PC-9 (cell line): ENCODE measurements at regions not wholly inside any gene's neighbourhood (a gene's known extent, or its start where the extent isn't known, plus 50 kb on each side); places are given as distances from the start of the nearest gene placed in this dataset.

Source experiments
- BruUV-seq: library from RNA; stranded (reverse); fragments of 400-500 nt; replicated peaks from 2 replicates; lab custom pipeline; 2021; lab: Mats Ljungman, UMichigan
- CTCF ChIA-PET: fragments of 300-600 bp; sonication (Branson Sonifier 250); formaldehyde crosslinking; loops from one replicate; lab custom pipeline; 2022; ENCODE audit warnings: antibody characterized with exemption; lab: Charles Lee
- POLR2A ChIA-PET: fragments of 300-600 bp; sonication (Branson Sonifier 250); formaldehyde crosslinking; loops from one replicate; lab custom pipeline; 2022; ENCODE audit warnings: antibody characterized with exemption; ENCODE audit not compliant: unreplicated experiment; lab: Charles Lee
- DNase-seq, 2 experiments: peaks; one replicate each; pipeline versions ENCODE4 v3.0.0 to v3.0.0-alpha.2; 2015 to 2022; ENCODE audit warnings: mixed read lengths in 1 of 2
- H2AFZ ChIP-seq: fragments of 200-600 bp; sonication (generic); 2 replicates; pipeline ENCODE4 v1.8.1; 2017; ENCODE audit warnings: antibody characterized with exemption
- H3F3A ChIP-seq: fragments of 200-600 bp; sonication (generic); 2 replicates; pipeline ENCODE4 v1.8.1; 2017; ENCODE audit warnings: antibody characterized with exemption, mild to moderate bottlenecking, low read depth; ENCODE audit not compliant: insufficient read depth
- H3K27ac ChIP-seq: fragments of 200-600 bp; sonication (generic); 2 replicates; pipeline ENCODE4 v1.6.1; 2016; ENCODE audit warnings: mixed run types
- H3K27me3 ChIP-seq: fragments of 200-600 bp; sonication (generic); 2 replicates; pipeline ENCODE4 v1.6.1; 2016; ENCODE audit warnings: low read depth, mixed run types; ENCODE audit not compliant: insufficient read depth
- H3K36me3 ChIP-seq: fragments of 200-600 bp; sonication (generic); 2 replicates; pipeline ENCODE4 v1.6.1; 2016; ENCODE audit warnings: low read depth, mixed run types
- H3K4me1 ChIP-seq: fragments of 200-600 bp; sonication (generic); replicated peaks from 2 replicates; pipeline ENCODE4 v1.6.1; 2016; ENCODE audit warnings: mixed run types; ENCODE audit not compliant: insufficient read depth
- H3K4me2 ChIP-seq: fragments of 200-600 bp; sonication (generic); 2 replicates; pipeline ENCODE4 v1.6.1; 2017; ENCODE audit warnings: mixed run types
- H3K4me3 ChIP-seq: fragments of 200-600 bp; sonication (generic); 2 replicates; pipeline ENCODE4 v1.6.1; 2016; ENCODE audit warnings: mixed run types
- H3K79me2 ChIP-seq: fragments of 200-600 bp; sonication (generic); 2 replicates; pipeline ENCODE4 v1.6.1; 2017; ENCODE audit warnings: low read depth, mixed run types
- H3K9me2 ChIP-seq: fragments of 200-600 bp; sonication (generic); 2 replicates; pipeline ENCODE4 v1.8.1; 2017; ENCODE audit warnings: mild to moderate bottlenecking; ENCODE audit not compliant: insufficient read depth
- H3K9me3 ChIP-seq: fragments of 200-600 bp; sonication (generic); 2 replicates; pipeline ENCODE4 v1.8.1; 2016; ENCODE audit warnings: low read depth; ENCODE audit not compliant: insufficient read depth
- H4K20me1 ChIP-seq: fragments of 200-600 bp; sonication (generic); 2 replicates; pipeline ENCODE4 v1.8.1; 2017; ENCODE audit not compliant: insufficient read depth
- EZH2 ChIP-seq: fragments of 200-600 bp; sonication (generic); IDR thresholded peaks from 2 replicates; pipeline ENCODE4 v1.8.0; 2017; ENCODE audit warnings: antibody characterized with exemption, low read depth
- intact Hi-C: fragments of 100-400 bp; cut with micrococcal nuclease; formaldehyde crosslinking; loops from one replicate; pipeline ENCODE4 v1.10.0; 2022; ENCODE audit not compliant: unreplicated experiment
- TF ChIP-seq, protein P1 (sequence below): fragments of 200-600 bp; sonication (generic); conservative IDR thresholded peaks from 2 replicates; pipeline ENCODE4 v1.6.1; 2017; ENCODE audit warnings: mixed run types, antibody characterized with exemption, mild to moderate bottlenecking, moderate library complexity

DNA sequence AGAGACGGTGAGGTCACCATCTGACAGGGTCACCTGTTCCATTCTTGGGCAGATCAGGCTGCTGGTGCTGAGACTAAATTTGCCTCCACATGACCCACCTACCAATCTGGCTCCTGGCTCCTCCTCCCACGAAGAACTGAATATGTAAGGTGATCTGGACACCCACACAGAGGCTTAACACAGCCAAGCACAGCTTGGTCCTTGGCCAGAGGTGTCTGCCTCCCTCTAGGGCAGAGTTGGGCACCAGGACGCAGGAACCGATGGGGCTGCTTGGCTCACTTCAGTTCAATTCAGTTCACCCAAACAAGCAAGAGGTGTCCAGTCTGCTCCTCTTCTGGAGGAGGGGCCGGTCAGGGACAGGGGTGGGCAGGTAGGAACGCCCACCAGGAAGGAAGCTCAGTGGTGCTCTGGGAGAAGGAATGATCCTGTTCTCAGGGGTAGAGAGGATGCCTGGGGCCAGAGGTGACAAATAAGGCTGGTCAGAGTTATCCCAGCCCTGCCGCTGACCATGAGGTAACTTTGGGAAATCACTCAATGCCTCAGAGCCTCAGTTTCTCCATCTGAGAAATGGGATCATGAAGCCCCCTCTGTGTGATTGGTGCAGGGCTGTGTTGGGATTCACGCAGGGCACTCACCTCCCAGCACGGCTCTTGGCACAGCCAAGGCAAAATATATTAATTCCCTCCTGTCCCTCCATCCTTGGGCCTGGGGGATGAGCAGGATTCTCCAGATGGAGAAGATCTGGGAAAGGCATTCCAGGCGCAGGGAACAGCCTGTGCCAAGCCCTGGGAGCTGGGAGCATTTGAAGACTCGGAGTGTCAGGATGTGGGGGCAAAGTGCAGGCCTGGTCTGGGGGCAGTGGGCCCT lies 284.5 kb downstream of the PTPRU start:
- no peaks in the 10 kb centered on the region for H3K4me1 ChIP-seq
- H3K4me2 ChIP-seq = no peak overlapping the region
- no peaks in the 10 kb centered on the region for H3F3A ChIP-seq
- no peaks in the 10 kb centered on the region for H3K27me3 ChIP-seq
- H3K27ac ChIP-seq = no peak overlapping the region
- H2AFZ ChIP-seq = no peak overlapping the region
- H3K9me2 ChIP-seq = no peaks in the 10 kb centered on the region
- H4K20me1 ChIP-seq = no peaks in the 10 kb centered on the region
- no peak for TF ChIP-seq EZH2
- TF ChIP-seq, protein P1, sequence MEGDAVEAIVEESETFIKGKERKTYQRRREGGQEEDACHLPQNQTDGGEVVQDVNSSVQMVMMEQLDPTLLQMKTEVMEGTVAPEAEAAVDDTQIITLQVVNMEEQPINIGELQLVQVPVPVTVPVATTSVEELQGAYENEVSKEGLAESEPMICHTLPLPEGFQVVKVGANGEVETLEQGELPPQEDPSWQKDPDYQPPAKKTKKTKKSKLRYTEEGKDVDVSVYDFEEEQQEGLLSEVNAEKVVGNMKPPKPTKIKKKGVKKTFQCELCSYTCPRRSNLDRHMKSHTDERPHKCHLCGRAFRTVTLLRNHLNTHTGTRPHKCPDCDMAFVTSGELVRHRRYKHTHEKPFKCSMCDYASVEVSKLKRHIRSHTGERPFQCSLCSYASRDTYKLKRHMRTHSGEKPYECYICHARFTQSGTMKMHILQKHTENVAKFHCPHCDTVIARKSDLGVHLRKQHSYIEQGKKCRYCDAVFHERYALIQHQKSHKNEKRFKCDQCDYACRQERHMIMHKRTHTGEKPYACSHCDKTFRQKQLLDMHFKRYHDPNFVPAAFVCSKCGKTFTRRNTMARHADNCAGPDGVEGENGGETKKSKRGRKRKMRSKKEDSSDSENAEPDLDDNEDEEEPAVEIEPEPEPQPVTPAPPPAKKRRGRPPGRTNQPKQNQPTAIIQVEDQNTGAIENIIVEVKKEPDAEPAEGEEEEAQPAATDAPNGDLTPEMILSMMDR = no peak
- BruUV-seq = no TSS peak
- ChIA-PET POLR2A (no interaction called here), CTCF (no interaction called here)
- intact Hi-C loops = no loop called here
- no peaks in the 10 kb centered on the region for H3K36me3 ChIP-seq
- H3K9me3 ChIP-seq = no peaks in the 10 kb centered on the region
- no peak overlapping the region for H3K4me3 ChIP-seq
- H3K79me2 ChIP-seq = no peaks in the 10 kb centered on the region
- no peak for DNase-seq

DNA sequence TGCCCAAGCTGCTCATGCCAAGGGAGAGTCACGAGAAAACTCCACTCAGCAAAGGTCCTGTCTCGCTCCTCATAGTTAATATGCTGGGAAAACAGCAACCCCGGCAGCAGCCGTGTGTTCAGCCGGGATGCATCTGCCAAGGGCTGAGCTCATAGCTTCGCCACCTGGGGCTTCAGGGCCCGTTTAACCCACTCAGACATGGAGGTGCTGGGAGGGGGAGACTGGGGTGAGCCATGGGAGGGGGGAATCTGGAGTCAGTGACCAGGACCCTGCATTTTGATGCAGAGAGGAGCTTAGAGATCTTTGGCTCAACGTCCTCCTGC lies 283.4 kb downstream of the PTPRU start:
- TF ChIP-seq EZH2 = no peak
- TF ChIP-seq, protein P1 = no peak
- H3F3A ChIP-seq = no peaks in the 10 kb centered on the region
- no peak overlapping the region for H3K4me3 ChIP-seq
- H3K27ac ChIP-seq = no peak overlapping the region
- no peaks in the 10 kb centered on the region for H3K4me1 ChIP-seq
- no TSS peak for BruUV-seq
- no peaks in the 10 kb centered on the region for H4K20me1 ChIP-seq
- intact Hi-C loops = loop anchor here (10.0 kb wide), 1 partner anchor 565 kb away; no protein-coding TSS in a partner anchor
- no peak for DNase-seq
- H3K36me3 ChIP-seq = no peaks in the 10 kb centered on the region
- no peak overlapping the region for H3K4me2 ChIP-seq
- H2AFZ ChIP-seq = no peak overlapping the region
- ChIA-PET POLR2A (no interaction called here), CTCF (no interaction called here)
- H3K9me3 ChIP-seq = no peaks in the 10 kb centered on the region
- H3K79me2 ChIP-seq = no peaks in the 10 kb centered on the region
- no peaks in the 10 kb centered on the region for H3K9me2 ChIP-seq
- no peaks in the 10 kb centered on the region for H3K27me3 ChIP-seq

DNA sequence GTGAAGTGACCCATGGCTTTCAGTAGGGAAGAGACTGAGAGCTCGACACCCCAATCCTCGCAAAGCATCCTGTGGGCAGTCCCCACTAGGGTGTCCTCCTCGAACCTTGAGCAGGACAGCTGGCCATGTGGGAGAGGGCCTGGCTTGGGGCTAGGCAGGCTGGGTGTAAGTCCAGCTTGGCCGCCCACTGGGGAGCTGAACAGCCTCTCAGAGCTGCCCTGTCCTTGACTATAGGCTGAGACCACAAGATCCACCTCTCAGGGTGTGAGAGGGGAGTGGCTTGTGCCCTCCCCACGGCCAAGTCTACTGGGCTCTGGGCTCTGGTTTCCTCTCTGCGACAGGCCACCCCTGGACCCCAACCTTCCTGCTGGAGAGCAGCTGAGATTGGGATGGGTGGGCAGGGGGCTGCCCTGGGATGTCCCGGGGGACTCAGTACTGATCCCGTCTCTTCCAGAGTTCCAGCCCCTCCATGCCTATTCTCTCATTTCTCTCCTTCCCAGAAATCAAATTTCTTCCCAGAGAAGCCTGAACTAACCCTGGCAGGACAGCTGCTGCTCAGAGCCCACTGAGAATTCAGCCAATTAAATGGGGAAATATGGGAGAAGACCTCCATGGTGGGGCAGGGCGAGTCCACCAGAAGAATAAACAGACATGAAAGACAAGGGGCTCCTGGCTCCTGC lies 282.9 kb downstream of the PTPRU start:
- CTCF ChIA-PET = no interaction called here

More for the DNA sequence above, 282.9 kb downstream of the PTPRU start:
- no peak for DNase-seq
- intact Hi-C loops = loop anchor here (10.0 kb wide), 1 partner anchor 566 kb away; no protein-coding TSS in a partner anchor
- H3K9me3 ChIP-seq = no peaks in the 10 kb centered on the region
- H3F3A ChIP-seq = no peaks in the 10 kb centered on the region
- H3K4me1 ChIP-seq = no peaks in the 10 kb centered on the region
- no TSS peak for BruUV-seq
- H3K27ac ChIP-seq = no peak overlapping the region
- H3K36me3 ChIP-seq = no peaks in the 10 kb centered on the region
- TF ChIP-seq, protein P1 = no peak
- no peak for TF ChIP-seq EZH2
- H3K4me3 ChIP-seq = no peak overlapping the region
- no peaks in the 10 kb centered on the region for H3K9me2 ChIP-seq
- H3K27me3 ChIP-seq = no peaks in the 10 kb centered on the region
- H2AFZ ChIP-seq = no peak overlapping the region
- H3K79me2 ChIP-seq = no peaks in the 10 kb centered on the region
- H3K4me2 ChIP-seq = no peak overlapping the region
- POLR2A ChIA-PET = no interaction called here
- no peaks in the 10 kb centered on the region for H4K20me1 ChIP-seq
